Activated naive CD8-positive, alpha-beta T cell treated with anti-CD3 and anti-CD28 coated beads, Interleukin-2, amount 50 U/mL, for 24 hours (primary cell): ENCODE measurements at regions not wholly inside any gene's neighbourhood (a gene's known extent, or its start where the extent isn't known, plus 50 kb on each side); places are given as distances from the start of the nearest gene placed in this dataset.

Source experiments
- ATAC-seq: fragments of 150-1000 bp; cut with Tn5 transposase; one replicate; pipeline ENCODE4 v1.10.0; 2021
- DNase-seq: peaks from one replicate; pipeline ENCODE4 v3.0.0; 2021
- H3K27ac Mint-ChIP-seq: one replicate; pipeline ENCODE4 v1.8.0; 2021; ENCODE audit warnings: mild to moderate bottlenecking, mixed read lengths
- H3K27me3 Mint-ChIP-seq: one replicate; pipeline ENCODE4 v1.8.0; 2021; ENCODE audit warnings: mixed read lengths
- H3K36me3 Mint-ChIP-seq: one replicate; pipeline ENCODE4 v1.8.0; 2021; ENCODE audit warnings: low read depth, mixed read lengths
- H3K4me1 Mint-ChIP-seq: one replicate; pipeline ENCODE4 v1.8.0; 2021; ENCODE audit warnings: mixed read lengths
- H3K4me3 Mint-ChIP-seq: one replicate; pipeline ENCODE4 v1.8.0; 2021; ENCODE audit warnings: mild to moderate bottlenecking, moderate library complexity, mixed read lengths
- H3K9me3 Mint-ChIP-seq: one replicate; pipeline ENCODE4 v1.8.0; 2021; ENCODE audit warnings: mixed read lengths

DNA sequence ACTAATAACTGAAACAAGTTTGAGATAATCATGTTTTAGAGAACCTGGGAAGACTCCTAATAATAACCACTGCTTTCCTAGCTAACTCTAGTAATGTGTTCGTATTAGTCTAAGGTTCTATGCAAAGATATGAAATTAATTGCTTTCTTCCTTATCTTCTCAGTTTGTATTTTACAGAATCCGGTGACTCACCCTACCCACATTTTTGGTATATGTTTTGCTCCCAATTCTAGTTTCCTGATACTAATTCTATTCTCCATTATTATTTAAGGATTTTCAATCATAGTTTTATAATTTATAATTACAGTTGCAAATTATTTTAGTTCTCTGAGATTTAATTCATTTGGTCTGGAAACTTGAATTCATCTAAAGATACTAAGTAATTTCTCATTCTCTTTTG is 394.6 kb upstream of the SETBP1 start:
- no peaks in the 10 kb centered on the region for H3K9me3 Mint-ChIP-seq
- no peak for DNase-seq
- no peaks in the 10 kb centered on the region for H3K27me3 Mint-ChIP-seq
- no peak overlapping the region for H3K4me3 Mint-ChIP-seq
- ATAC-seq, result no peak
- no peaks in the 10 kb centered on the region for H3K36me3 Mint-ChIP-seq
- no peaks in the 10 kb centered on the region for H3K4me1 Mint-ChIP-seq
- no peak overlapping the region for H3K27ac Mint-ChIP-seq

DNA sequence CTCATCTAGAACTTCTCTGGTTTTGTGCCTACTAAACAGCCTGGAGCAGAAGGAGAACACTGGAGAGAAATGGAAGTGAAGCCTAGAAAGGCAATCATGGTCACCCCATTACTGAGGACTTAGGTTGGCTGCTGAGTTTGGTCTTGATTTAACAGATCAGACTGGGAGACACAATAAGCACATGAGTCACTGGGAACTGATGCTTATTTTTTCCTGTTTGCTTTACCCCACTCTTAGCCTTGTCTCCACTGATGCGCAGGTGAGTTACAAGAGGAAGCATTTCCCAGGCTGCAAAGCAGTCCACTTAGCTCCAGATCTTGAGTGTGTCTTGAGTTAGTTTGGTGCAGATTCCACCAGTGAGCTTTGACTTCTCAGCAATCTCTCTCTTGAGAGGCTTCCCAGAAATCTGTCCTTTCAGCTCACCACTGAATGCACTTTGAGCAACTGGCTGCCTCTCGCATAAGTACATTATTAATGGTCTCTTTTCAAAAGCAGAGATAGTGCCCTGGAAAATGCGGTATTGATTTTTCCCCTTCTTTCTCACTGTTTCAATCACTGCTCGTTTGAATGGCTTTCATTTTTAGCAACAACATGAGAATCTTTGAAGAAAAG is 390.2 kb upstream of the SETBP1 start:
- DNase-seq (no peak), ATAC-seq (no peak)
- Mint-ChIP-seq H3K27ac (no peak overlapping the region), H3K4me3 (no peak overlapping the region), H3K4me1 (no peaks in the 10 kb centered on the region), H3K36me3 (no peaks in the 10 kb centered on the region), H3K9me3 (no peaks in the 10 kb centered on the region), H3K27me3 (no peaks in the 10 kb centered on the region)

DNA sequence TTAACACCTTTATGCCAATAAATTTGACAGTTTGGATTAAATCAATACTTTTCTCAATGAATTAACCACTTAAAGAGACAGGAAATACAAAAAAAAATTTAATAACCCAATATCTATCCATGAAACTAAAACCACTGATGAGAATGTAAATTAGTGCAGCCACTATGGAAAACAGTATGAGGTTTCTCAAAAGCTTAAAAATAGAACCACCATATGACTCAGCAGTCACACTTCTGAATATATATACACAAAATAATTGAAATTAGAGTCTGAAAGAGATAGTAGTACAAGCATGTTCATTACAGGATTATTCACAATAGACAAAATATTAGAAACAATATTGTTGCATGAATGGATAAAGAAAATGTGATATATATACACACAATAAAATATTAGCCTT is 382.1 kb upstream of the SETBP1 start:
- no peak for DNase-seq
- no peak overlapping the region for H3K27ac Mint-ChIP-seq
- no peaks in the 10 kb centered on the region for H3K36me3 Mint-ChIP-seq
- ATAC-seq, result no peak
- H3K27me3 Mint-ChIP-seq, result no peaks in the 10 kb centered on the region
- H3K4me1 Mint-ChIP-seq, result no peaks in the 10 kb centered on the region
- H3K4me3 Mint-ChIP-seq, result no peak overlapping the region
- peaks cover 4% of the 10 kb centered on the region for H3K9me3 Mint-ChIP-seq

DNA sequence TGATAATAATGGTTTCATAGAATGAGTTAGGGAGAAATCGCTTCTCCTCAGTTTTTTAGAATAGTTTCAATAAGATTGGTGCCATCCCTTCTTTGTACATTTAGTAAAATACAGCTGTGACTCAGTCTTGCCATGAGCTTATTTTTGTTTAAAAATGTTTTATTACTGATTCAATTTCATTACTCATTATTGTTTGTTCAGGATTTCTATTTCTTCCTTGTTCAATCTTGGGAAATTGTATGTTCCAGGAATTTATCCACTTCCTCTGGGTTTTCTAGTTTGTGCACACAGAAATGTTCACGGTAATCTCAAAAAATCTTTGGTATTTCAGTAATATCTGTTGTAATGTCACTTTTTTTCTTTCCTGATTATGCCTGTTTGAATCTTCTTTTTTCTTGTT is 371.5 kb upstream of the SETBP1 start:
- ATAC-seq, result no peak
- no peak for DNase-seq
- H3K36me3 Mint-ChIP-seq, result no peaks in the 10 kb centered on the region

DNA sequence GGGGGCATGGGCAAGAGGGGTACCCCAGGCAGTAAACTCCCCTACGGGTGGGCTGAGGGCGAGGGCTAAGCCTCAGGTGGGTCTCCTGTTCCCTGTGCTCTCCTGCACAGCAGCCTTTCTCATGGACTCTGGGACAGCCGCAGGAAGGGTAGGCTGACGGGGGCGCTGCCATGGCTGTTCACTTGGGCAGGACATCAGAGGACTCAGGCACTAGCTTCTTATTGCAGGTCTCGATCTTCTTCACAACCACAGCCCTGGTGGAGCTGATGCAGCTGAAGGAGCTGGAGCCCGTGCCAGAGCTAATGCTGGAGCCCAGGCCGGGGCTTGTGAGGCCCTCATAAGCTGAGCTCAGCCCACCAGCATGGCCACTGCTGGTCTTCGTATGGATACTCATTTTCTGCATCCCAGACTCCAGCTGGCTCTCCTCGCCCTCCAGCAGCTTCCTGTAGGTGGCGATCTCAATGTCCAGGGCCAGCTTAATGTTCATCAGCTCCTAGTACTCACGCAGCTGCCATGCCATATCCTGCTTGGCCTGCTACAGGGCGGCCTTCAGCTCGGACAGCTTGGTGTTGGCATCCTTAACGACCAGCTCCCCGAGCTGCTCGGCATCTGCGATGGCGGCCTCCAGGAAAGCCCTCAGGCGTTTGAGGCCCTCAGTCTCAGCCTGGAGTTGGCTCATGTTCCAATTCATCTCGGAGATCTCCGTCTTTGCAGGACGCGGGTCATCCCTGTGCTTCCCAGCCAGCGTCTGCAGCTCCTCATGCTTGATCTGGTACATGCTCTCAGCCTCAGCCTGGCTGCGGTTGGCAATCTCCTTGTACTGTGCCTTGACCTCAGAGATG is 359.8 kb upstream of the SETBP1 start:
- H3K27me3 Mint-ChIP-seq, result no peaks in the 10 kb centered on the region
- H3K4me1 Mint-ChIP-seq, result no peaks in the 10 kb centered on the region
- no peaks in the 10 kb centered on the region for H3K36me3 Mint-ChIP-seq
- H3K4me3 Mint-ChIP-seq, result no peak overlapping the region
- ATAC-seq (no peak), DNase-seq (no peak)
- H3K27ac Mint-ChIP-seq, result no peak overlapping the region
- H3K9me3 Mint-ChIP-seq, result no peaks in the 10 kb centered on the region

More for the DNA sequence above, 371.5 kb upstream of the SETBP1 start:
- Mint-ChIP-seq H3K27me3 (no peaks in the 10 kb centered on the region), H3K27ac (no peak overlapping the region), H3K9me3 (peaks cover 7% of the 10 kb centered on the region), H3K4me3 (no peak overlapping the region), H3K4me1 (no peaks in the 10 kb centered on the region)

DNA sequence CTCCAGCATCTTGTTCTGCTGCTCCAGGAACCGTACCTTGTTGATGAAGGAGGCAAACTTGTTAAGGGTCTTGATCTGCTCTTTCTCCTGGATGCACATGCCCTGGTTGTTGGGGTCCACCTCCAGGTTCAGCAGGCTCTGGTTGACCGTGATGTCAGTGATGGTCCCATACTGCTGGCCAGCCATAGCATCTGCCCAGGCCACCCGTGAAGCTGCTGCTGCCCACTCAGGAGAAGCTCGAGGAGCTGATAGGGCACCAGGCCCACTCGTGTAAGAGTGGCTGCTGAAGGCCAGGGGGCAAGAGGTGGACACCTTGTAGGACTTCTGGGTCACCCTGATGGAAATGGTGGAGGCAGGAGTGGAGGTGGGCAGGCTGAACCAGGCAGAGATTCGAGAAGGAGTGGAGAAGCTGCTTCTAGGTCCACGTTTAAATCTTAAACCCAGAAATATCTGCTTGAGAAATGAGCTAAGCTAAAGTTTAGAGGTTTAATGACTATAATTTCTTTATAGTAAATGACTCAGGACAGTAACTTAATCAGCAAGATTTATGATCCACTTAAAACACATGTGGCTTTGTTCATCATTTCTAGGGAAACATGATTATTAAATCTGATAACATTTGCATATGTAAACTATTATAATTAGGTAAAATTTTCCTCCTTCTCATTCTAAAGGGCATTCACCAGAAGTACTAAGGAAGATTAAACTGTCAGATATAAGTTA is 358.7 kb upstream of the SETBP1 start:
- Mint-ChIP-seq H3K27me3 (no peaks in the 10 kb centered on the region), H3K4me1 (no peaks in the 10 kb centered on the region), H3K9me3 (no peaks in the 10 kb centered on the region), H3K36me3 (no peaks in the 10 kb centered on the region), H3K4me3 (no peak overlapping the region), H3K27ac (no peak overlapping the region)
- ATAC-seq (no peak), DNase-seq (no peak)

DNA sequence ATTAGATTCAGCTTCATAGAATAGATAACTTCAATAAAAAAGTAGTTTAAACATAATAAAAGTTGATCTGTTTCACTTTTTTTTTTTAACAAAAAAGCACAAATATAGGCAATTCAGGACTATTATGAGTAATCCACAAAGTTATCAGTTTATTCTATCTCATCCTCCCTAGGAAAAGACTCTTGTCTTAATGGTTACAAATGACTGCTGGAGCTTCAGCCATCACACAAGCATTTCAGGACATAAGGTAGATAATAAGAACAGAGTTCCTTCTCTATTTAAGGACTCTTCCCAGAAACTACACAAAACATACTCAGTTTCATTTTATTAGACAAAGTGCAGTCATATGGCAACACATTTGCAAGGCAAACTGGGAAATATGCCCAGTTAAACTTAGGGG is 357.6 kb upstream of the SETBP1 start:
- H3K36me3 Mint-ChIP-seq, result no peaks in the 10 kb centered on the region
- DNase-seq (no peak), ATAC-seq (no peak)
- no peaks in the 10 kb centered on the region for H3K27me3 Mint-ChIP-seq
- H3K4me1 Mint-ChIP-seq, result no peaks in the 10 kb centered on the region
- H3K4me3 Mint-ChIP-seq, result no peak overlapping the region
- H3K27ac Mint-ChIP-seq, result no peak overlapping the region
- H3K9me3 Mint-ChIP-seq, result peaks cover 6% of the 10 kb centered on the region

DNA sequence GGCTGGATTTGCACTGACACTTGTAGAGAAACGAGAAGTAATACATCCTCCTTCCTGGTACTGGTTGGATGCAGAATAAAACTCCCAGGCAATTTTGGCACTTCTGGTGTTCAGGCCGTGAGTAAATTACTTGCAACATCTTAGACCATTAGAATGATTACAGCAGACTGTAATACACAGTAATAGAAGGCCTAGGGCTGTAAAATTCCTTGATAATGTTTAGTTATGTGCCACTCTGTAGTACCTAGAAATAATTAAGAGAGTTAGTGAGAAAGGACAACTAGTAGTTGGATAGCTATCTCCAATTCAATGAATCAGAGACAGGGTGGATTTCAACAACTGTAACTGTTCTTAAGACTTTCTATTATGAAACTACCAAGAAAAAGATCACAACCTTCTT is 356.3 kb upstream of the SETBP1 start:
- Mint-ChIP-seq H3K9me3 (peaks cover 6% of the 10 kb centered on the region), H3K36me3 (no peaks in the 10 kb centered on the region), H3K4me1 (no peaks in the 10 kb centered on the region), H3K4me3 (no peak overlapping the region), H3K27ac (no peak overlapping the region), H3K27me3 (no peaks in the 10 kb centered on the region)
- ATAC-seq, result no peak
- DNase-seq, result no peak

DNA sequence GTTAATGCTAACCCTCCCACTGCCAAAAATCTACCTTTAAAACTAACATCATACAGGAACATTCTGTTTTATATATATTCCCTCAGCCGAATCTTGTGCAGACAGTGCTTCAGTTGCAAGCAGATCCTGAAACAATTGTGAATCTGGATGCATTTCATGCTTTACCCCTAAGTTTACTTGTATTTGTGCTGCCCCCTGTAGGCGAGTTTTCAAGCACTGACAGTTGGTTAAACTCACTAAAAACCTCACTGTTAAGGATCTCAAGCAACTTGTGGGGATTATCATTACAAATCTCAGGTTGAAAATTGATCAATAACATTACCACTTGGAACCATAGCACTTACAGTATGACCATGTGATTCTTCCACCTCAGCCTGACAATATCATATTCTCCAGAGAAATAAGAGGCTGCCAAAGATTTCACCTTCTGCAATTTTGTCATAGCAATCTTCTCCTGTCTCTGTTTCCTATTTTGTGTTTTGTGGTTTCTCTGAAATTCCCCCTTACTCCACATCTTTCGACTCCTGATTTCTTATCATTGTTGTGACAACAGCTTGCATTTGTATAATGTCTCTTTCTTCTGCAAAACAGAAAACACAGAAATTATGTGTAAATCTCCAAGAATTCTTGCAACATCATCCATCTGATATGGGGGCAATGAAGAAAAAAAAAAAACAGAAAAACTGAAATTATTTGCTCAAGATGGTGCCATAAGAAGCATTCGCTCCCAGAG is 354.6 kb upstream of the SETBP1 start:
- Mint-ChIP-seq H3K4me1 (no peaks in the 10 kb centered on the region), H3K27me3 (no peaks in the 10 kb centered on the region), H3K4me3 (no peak overlapping the region), H3K27ac (no peak overlapping the region), H3K9me3 (peaks cover 6% of the 10 kb centered on the region), H3K36me3 (no peaks in the 10 kb centered on the region)
- ATAC-seq, result no peak
- DNase-seq, result peak; percentile 29

DNA sequence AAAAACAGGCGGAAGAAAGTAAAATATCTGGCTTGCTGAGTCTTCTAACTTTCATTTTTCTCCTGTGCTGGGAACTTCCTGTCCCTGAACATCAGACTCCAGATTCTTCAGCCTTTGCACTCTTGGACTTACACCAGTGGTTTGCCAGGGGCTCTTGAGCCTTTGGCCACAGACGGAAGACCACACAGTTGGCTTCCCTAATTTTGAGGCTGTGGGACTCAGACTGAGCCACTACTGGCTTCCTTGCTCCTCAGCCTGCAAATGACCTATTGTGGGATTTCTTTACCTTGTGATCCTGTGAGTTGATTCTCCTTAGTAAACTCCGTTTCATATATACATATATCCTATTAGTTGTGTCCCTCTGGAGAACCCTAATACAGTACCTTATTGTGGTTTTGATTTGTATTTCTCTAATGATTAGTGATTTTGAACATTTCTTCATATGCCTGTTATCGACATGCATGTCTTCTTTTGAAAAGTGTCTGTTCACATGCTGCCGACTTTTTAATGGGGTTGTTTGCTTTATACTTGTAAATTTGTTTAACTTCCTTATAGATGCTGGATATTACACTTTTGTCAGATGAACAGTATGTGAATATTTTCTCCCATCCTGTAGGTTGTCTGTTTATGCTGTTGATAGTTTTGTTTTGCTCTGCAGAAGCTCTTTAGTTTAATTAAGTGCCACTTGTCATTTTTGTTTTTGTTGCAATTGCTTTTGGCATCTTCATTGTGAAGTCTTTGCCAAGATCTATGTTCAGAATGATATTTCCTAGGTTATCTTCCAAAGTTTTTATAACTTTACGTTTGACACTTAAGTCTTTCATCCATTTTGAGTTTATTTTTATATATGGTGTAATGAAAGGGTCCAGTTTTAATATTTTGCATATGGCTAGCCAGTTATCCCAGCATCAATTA is 348.8 kb upstream of the SETBP1 start:
- Mint-ChIP-seq H3K36me3 (no peaks in the 10 kb centered on the region), H3K27me3 (no peaks in the 10 kb centered on the region), H3K4me1 (no peaks in the 10 kb centered on the region), H3K27ac (no peak overlapping the region), H3K4me3 (no peak overlapping the region), H3K9me3 (peaks cover 18% of the 10 kb centered on the region)
- ATAC-seq (no peak), DNase-seq (no peak)

DNA sequence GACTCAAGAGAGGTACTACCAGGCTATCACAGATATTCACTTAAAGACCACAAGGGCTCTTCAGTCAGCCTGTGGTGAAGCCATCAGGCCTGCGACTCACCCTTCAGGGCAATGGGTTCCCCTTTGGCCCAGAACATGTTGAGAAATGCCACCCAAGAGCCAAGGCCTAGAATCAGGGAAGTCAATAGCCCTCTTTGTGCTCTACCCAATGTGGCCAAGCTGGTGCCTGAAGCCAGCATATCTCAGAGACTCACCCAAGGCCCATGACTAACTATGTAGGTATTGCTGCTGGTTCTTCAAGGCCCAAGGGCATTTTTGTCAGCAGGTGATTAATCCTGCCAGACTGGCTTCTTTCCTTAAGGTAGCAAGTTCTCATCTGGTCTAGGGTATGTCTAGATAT is 338.9 kb upstream of the SETBP1 start:
- Mint-ChIP-seq H3K27ac (no peak overlapping the region), H3K9me3 (peaks cover 14% of the 10 kb centered on the region), H3K4me1 (no peaks in the 10 kb centered on the region), H3K36me3 (no peaks in the 10 kb centered on the region), H3K27me3 (no peaks in the 10 kb centered on the region), H3K4me3 (no peak overlapping the region)
- ATAC-seq (no peak), DNase-seq (no peak)

DNA sequence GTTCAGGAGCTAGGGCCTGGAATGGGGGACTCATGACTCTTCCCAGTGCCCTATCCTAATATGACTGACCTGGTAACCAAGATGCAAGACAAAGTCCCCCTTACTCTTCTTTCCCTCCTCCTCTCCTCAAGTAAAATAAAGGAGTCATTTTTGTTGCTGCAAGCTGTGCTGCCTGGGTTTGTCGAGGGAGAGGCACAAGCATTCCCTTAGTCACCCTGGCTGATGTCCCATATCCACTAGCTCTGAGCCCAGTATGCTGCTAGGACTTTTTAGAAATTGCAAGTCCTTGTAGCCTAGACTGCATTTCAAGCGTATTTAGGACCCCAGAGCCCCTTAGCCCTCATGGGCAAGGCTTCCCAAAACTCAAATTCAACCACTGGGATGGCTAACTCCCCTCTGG is 338.5 kb upstream of the SETBP1 start:
- no peak for DNase-seq
- no peaks in the 10 kb centered on the region for H3K4me1 Mint-ChIP-seq
- no peaks in the 10 kb centered on the region for H3K27me3 Mint-ChIP-seq
- no peak overlapping the region for H3K27ac Mint-ChIP-seq
- H3K4me3 Mint-ChIP-seq, result no peak overlapping the region
- ATAC-seq, result no peak
- H3K36me3 Mint-ChIP-seq, result no peaks in the 10 kb centered on the region
- peaks cover 12% of the 10 kb centered on the region for H3K9me3 Mint-ChIP-seq

DNA sequence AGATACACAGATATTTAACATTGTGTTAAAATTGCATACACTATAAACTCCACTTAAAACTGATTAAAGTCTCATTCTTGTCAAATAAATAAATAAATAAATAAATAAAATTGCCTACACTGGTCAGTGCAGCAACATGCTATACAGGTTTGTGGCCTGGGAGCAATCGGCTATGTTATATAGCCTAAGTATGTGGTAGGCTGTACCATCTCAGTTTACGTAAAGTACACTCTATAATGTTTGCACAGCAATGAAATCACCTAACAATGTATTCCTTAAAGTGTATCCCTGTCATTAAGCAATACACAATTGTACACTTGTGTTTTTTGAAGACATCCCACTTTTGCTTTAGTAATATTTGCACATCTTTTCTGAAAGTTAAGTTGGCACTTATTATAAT is 337.7 kb upstream of the SETBP1 start:
- no peak for DNase-seq
- H3K27ac Mint-ChIP-seq, result no peak overlapping the region
- no peaks in the 10 kb centered on the region for H3K4me1 Mint-ChIP-seq
- no peak for ATAC-seq
- peaks cover 11% of the 10 kb centered on the region for H3K9me3 Mint-ChIP-seq
- no peaks in the 10 kb centered on the region for H3K36me3 Mint-ChIP-seq
- no peaks in the 10 kb centered on the region for H3K27me3 Mint-ChIP-seq
- H3K4me3 Mint-ChIP-seq, result no peak overlapping the region

DNA sequence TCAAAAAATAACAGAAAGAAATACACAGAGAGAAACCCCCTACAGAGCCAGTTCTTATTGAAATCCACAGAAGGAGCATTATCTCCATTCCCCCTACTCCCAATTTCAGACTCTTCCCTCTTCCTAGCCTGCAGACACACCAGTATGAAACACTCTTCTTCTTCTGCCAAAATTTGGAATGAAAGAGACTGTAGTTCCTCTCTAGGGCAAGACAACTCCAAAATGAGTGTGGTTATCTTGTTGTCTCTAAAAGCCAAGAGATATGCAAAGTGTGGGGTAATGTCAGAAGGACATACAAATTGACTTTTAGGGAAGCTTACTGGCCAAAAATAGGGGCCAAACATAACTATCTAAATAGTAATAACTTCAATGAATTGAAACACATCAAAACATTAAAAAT is 337.1 kb upstream of the SETBP1 start:
- no peaks in the 10 kb centered on the region for H3K4me1 Mint-ChIP-seq
- peaks cover 4% of the 10 kb centered on the region for H3K9me3 Mint-ChIP-seq

More for the DNA sequence above, 337.1 kb upstream of the SETBP1 start:
- H3K4me3 Mint-ChIP-seq, result no peak overlapping the region
- DNase-seq (no peak), ATAC-seq (no peak)
- no peak overlapping the region for H3K27ac Mint-ChIP-seq
- H3K27me3 Mint-ChIP-seq, result no peaks in the 10 kb centered on the region
- no peaks in the 10 kb centered on the region for H3K36me3 Mint-ChIP-seq
